Activated CD4-positive, alpha-beta T cell treated with anti-CD3 and anti-CD28 coated beads for 48 hours (primary cell): ENCODE measurements at regions not wholly inside any gene's neighbourhood (a gene's known extent, or its start where the extent isn't known, plus 50 kb on each side); places are given as distances from the start of the nearest gene placed in this dataset.
"Not testable (repeated sequence)": the region's sequence is repeated elsewhere in the genome, so short reads cannot be mapped to it uniquely, and the experiment has no call there.

Experiments
- DNase-seq: peaks from one replicate; pipeline ENCODE4 v3.0.0-alpha.2; 2020

- DNase-seq, result no peak
Measured at GRCh38 chr18:39299152-39299551, 1733.6 kb upstream of the CELF4 start.

- DNase-seq, result no peak
Measured at GRCh38 chr18:39297225-39297624, 1731.6 kb upstream of the CELF4 start.

DNA sequence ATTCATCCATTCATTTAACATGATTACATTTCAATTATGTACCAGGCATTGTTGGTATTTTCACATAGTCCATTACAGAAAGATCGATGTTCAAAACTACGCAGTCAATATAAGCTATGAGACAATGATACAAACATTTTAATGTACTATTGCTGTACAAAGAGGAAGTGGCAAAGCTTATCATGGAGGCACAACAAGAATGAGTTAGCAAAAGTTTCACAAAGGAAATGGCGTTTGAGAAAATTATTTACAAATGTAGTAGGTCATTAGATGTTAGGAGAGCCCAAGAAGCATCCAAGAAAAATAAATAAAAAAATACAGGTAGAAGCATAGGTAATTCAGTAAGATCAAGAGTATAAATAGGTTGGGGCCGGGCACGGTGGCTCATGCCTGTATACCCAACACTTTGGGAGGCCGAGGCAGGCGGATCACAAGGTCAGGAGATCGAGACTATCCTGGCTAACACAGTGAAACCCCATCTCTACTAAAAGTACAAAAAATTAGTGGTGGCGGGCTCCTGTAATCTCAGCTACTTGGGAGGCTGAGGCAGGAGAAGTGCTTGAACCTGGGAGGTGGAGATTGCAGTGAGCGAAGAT is 1730.8 kb upstream of the CELF4 start:
- DNase-seq, result no peak

GRCh38 chr18:39276764-39277163 is 1711.2 kb upstream of the CELF4 start:
- DNase-seq, result no peak

DNA sequence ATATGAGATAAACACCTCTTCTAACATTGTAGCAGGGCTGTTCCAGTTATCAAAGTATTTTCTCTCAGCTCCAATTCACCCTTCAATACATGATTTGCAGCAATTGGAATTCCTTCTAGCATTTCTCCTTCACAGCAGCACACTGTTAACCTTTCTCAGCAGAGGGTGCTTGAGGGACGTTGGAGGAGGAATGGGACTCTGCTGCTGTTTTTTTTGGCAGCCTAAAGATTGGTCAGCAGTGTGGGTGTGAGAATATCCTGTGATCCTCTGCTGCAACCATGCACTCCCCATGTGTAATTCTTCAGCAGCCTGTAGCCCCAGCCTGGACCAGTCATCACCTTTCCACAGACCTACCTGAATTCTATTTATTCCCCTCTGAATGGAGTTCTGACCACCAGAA is 1708.9 kb upstream of the CELF4 start:
- DNase-seq, result no peak

DNA sequence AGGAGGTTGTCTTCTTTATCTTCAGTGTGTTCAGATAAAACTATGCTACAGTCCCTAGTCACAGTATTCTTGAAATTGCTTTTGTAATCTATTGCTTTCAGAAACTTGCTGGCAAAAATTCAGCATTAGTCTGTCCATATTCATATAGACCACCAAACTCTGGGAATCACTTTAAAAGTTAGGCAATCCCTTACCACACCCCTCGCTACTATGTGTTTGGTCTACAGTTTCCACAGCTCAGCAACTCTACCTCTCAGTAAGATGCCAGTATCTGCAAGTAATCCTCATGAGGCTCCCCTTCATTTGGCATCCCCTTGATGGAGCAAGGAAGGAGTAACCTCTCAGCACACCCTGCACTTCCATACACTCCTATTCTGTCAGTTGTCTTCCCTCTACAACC is 1706.6 kb upstream of the CELF4 start:
- DNase-seq, result no peak

GRCh38 chr18:39271654-39272053 is 1706.1 kb upstream of the CELF4 start:
- DNase-seq, result no peak

- DNase-seq, result no peak
Measured at GRCh38 chr18:39260565-39260964, 1695.0 kb upstream of the CELF4 start.

- no peak for DNase-seq
Measured at GRCh38 chr18:39259736-39260135, 1694.1 kb upstream of the CELF4 start.

GRCh38 chr18:39244242-39244641 is 1678.6 kb upstream of the CELF4 start:
- DNase-seq, result no peak

DNA sequence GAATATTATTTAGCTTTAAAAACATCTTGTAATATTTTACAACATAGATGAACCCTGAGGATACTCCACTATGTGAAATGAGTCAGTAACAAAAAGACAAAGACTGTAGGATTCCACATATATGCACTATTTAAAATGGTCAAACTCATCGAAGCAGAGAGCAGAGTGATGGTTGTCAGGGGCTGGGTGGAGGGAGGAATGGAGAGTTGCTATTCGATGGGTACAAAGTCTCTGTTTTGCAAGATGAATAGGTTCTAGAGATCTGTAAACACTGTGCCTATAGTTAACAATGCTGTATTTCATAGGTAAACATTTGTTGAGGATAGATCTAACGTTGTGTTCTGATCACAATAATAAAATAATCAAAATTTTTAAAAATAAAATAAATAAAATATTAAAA is 1675.9 kb upstream of the CELF4 start:
- DNase-seq, result no peak

DNA sequence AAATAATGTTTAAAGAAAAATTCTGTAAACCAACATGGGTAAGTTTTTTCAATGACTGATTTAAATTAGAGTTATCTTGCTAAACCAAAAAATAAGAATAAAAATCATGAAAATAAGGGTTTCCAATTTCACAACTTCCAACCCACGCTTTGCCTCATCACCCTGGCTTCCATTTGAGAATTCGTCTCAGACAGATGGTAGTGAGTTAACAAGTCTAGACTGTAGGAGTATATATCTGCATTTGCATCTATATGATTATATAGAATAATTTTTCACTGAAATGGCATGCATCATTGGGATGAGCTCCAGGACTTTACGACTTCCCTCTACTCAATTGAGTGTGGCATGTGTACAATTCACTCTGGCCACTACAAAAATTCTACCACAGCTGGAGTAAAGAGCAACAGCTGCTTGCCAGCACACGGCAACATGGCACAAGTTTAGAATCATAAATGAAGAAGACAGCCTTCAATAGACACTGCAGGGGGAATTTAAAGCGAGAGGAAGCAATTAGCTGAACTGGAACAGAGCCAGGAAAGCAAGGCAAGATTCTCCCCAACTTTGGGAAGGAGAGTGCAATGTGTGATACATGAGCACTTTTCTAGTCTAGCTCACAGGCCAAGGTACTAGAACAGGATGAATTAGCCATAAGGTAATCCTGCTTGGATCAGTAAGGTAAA is 1673.5 kb upstream of the CELF4 start:
- DNase-seq, result no peak

DNA sequence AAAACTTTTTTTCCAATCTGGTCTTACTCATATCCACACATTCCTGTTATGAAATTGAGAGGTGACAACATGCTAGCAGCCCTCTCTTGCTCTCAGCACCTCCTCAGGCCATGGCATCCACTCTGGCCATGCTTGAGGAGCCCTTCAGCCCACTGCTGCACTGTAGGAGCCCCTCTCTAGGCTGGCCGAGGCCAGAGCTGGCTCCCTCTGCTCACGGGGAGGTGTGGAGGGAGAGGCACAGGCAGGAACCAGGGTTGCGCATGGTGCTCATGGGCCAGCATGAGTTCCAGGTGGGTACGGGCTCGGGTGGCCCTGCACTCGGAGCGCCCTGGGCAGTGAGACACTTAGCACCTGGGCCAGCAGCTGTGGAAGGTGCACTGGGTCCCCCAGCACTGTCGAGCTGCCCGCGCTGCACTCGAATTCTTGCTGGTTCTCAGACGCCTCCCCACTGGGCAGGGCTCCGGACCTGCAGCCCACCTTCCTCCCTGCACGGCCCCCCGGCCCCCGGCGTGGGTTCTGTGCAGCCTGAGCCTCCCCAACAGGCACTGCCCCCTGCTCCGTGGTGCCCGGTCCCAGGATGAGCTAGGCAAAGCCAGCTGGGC is 1669.6 kb upstream of the CELF4 start:
- no peak for DNase-seq

GRCh38 chr18:39232937-39233336 is 1667.3 kb upstream of the CELF4 start:
- no peak for DNase-seq

DNA sequence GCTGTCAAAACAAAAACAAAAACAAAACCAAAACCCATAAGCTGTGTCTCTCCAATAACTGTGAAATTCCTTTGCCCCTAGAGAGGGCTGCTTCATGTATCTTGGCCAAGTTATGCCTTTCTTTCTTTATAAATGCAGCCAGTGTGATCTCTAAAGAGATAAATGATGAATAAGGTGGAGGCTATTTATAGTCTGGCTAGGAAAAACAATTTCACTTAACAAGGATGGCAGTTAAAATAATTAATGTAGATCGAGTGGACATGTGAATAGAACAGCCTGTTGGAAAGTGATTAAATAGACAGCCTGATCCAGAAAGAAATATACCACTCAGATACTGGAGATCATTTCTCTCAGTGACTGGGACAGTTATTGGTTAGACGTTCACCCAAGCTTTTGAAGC is 1666.9 kb upstream of the CELF4 start:
- DNase-seq, result no peak

- no peak for DNase-seq
Measured at GRCh38 chr18:39230086-39230803, 1664.6 kb upstream of the CELF4 start.

- not testable (repeated sequence) for DNase-seq
Measured at GRCh38 chr18:39227769-39228168, 1662.2 kb upstream of the CELF4 start.

GRCh38 chr18:39225373-39225772 is 1659.8 kb upstream of the CELF4 start:
- no peak for DNase-seq

DNA sequence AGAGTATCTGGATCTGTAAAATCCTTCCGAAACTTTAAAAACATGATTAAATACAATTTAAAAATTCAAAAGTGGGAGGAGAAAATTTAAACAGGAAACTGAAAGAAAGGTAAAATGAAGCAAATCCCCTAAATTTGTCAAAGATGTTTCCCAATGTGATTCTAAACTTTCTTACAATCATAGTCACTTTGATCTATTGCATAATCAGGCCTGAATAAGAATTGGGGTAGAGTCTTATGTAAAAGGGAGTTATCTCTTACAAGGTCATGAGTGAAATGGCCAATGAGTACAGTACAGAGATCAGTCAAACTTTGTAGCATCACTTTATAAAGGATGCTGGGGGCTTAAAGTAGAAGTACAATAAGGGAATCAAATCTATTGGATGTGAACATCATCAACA is 1657.7 kb upstream of the CELF4 start:
- no peak for DNase-seq

DNA sequence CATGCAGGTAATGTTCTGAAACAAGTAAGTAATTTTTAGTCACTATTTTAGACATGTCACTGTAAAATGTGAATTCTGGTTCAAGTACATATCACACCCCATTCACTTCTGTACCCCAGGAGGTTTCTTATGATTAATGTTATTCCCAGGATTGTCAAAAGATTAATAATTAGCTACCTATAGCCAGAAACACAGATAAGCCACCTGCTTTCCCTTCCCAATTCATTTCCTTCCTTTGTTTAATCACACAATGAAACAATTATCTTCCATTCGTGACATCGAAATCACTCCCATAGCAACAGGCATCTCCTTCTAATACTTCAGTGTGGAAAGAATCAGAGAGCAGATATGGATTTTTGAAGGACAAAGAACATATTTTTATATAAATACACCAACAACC is 1650.3 kb upstream of the CELF4 start:
- DNase-seq, result no peak

- DNase-seq, result no peak
Measured at GRCh38 chr18:39211461-39211860, 1645.9 kb upstream of the CELF4 start.

DNA sequence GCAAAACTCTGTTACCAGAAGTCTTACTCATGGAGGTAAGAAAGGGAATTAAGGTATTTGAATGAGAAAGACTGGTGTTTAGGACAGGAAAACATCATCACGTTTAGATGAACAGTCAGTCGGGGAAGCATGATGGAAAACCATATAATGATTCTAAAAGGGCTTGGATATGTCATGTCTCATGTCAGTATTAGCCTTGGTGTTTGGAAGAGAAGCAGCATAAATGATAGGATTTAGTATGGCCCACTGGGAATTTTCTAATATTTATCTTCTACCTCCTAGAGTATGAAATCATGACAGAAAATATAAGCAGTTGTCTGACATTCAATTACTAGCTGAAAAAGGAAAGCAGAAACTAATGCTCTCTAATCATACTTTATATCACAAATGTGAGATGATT is 1643.6 kb upstream of the CELF4 start:
- no peak for DNase-seq

GRCh38 chr18:39208729-39209128 is 1643.1 kb upstream of the CELF4 start:
- DNase-seq, result no peak

DNA sequence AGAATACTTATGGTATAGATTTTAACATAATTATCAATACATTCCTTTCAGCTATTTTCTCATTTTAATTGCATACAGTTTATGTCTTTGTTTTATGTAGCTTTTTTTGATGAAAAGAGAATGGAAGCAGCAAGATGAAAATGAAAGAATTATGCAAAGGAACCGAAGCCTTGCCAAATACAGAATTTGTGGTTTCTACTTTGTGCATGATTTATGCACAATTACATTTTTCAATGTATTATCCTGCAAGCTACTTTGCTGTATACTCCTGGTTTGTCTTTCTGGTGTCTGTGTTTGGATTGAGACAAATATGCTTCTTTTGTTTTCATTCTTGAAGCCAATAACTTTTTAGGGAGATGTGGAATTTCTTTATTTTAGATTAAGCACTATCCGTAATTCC is 1642.6 kb upstream of the CELF4 start:
- DNase-seq, result no peak
